Breast epithelium (tissue), 3 donors: ENCODE measurements at regions not wholly inside any gene's neighbourhood (a gene's known extent, or its start where the extent isn't known, plus 50 kb on each side); places are given as distances from the start of the nearest gene placed in this dataset.

ENCODE experiments used
- POLR2A ChIP-seq: fragments of 450-650 bp; IDR thresholded peaks from one replicate; pipeline ENCODE4 v1.6.1; 2016; ENCODE audit warnings: antibody characterized with exemption, mild to moderate bottlenecking, moderate library complexity
- POLR2AphosphoS5 ChIP-seq, 3 donors: sonication (generic); formaldehyde crosslinking; IDR thresholded peaks; one replicate each; pipeline ENCODE4 v1.6.1; 2017; ENCODE audit warnings: antibody characterized with exemption in 3 of 3
- TF ChIP-seq, protein P1 (sequence below), 3 donors: fragments of 450-650 bp; IDR thresholded peaks; one replicate each; pipeline ENCODE4 v1.5.1; 2016 to 2017; ENCODE audit warnings: antibody characterized with exemption in 3 of 3, mild to moderate bottlenecking in 3 of 3, moderate library complexity in 3 of 3

DNA sequence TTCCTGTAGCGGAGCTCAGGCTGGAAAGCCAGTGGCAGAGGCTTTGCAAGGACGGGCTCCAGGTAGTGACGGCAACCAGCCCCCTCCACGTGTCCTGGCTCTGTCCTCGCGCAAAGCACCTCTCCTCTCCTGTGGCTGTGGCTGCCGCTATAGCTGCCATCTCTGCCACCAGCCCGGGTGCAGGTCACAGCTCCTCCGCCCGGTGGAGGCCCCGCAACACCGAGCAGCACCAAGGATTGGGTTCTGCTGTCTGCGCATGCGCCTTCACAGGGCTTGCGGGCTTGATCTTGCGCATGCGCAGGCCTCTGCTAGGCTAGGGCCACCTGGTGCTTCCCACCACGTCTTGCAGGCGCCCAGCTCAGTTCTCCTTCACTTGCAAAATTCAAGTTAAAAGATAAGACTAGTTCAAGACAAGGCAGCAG is 625.4 kb downstream of the QKI start:
- TF ChIP-seq POLR2A (no peak), POLR2AphosphoS5 (IDR thresholded peaks at IDR 0.05) (no peak)
- TF ChIP-seq, protein P1, sequence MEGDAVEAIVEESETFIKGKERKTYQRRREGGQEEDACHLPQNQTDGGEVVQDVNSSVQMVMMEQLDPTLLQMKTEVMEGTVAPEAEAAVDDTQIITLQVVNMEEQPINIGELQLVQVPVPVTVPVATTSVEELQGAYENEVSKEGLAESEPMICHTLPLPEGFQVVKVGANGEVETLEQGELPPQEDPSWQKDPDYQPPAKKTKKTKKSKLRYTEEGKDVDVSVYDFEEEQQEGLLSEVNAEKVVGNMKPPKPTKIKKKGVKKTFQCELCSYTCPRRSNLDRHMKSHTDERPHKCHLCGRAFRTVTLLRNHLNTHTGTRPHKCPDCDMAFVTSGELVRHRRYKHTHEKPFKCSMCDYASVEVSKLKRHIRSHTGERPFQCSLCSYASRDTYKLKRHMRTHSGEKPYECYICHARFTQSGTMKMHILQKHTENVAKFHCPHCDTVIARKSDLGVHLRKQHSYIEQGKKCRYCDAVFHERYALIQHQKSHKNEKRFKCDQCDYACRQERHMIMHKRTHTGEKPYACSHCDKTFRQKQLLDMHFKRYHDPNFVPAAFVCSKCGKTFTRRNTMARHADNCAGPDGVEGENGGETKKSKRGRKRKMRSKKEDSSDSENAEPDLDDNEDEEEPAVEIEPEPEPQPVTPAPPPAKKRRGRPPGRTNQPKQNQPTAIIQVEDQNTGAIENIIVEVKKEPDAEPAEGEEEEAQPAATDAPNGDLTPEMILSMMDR (IDR thresholded peaks at IDR 0.05): no peak
